HG03571 (cell line): ENCODE measurements at regions not wholly inside any gene's neighbourhood (a gene's known extent, or its start where the extent isn't known, plus 50 kb on each side); places are given as distances from the start of the nearest gene placed in this dataset.

ENCODE experiments used
- ATAC-seq: cut with Tn5 transposase; IDR thresholded peaks from one replicate; pipeline ENCODE4 v1.9.1; 2021; ENCODE audit not compliant: unreplicated experiment

GRCh38 chr2:72004976-72005375 is 142.7 kb downstream of the CYP26B1 start:
- ATAC-seq: no peak

- no peak for ATAC-seq
Observed at GRCh38 chr2:72004201-72004915, 143.3 kb downstream of the CYP26B1 start.

- ATAC-seq: no peak
Observed at GRCh38 chr2:72003796-72004195, 143.9 kb downstream of the CYP26B1 start.

- no peak for ATAC-seq
Observed at GRCh38 chr2:72003124-72003523, 144.5 kb downstream of the CYP26B1 start.

- ATAC-seq: no peak
Observed at GRCh38 chr2:72001937-72002690, 145.5 kb downstream of the CYP26B1 start.

GRCh38 chr2:72000110-72000509 is 147.6 kb downstream of the CYP26B1 start:
- ATAC-seq: no peak

- ATAC-seq: no peak
Observed at GRCh38 chr2:71999580-71999979, 148.1 kb downstream of the CYP26B1 start.

- ATAC-seq: no peak
Observed at GRCh38 chr2:71997843-71998242, 149.8 kb downstream of the CYP26B1 start.

GRCh38 chr2:71995067-71995665 is 152.5 kb downstream of the CYP26B1 start:
- no peak for ATAC-seq

- ATAC-seq: no peak
Observed at GRCh38 chr2:71992036-71992435, 155.6 kb downstream of the CYP26B1 start.

- no peak for ATAC-seq
Observed at GRCh38 chr2:71991397-71991796, 156.3 kb downstream of the CYP26B1 start.

- no peak for ATAC-seq
Observed at GRCh38 chr2:71990826-71991225, 156.8 kb downstream of the CYP26B1 start.

- no peak for ATAC-seq
Observed at GRCh38 chr2:71990122-71990521, 157.5 kb downstream of the CYP26B1 start.

GRCh38 chr2:71989671-71990070 is 158.0 kb downstream of the CYP26B1 start:
- no peak for ATAC-seq

GRCh38 chr2:71988170-71988569 is 159.5 kb downstream of the CYP26B1 start:
- ATAC-seq: no peak

GRCh38 chr2:71976685-71977084 is 171.0 kb downstream of the CYP26B1 start:
- ATAC-seq: no peak

- no peak for ATAC-seq
Observed at GRCh38 chr2:71974846-71975245, 172.8 kb downstream of the CYP26B1 start.

- ATAC-seq: no peak
Observed at GRCh38 chr2:71971493-71971892, 176.2 kb downstream of the CYP26B1 start.

- no peak for ATAC-seq
Observed at GRCh38 chr2:71965530-71965929, 182.1 kb downstream of the CYP26B1 start.

- no peak for ATAC-seq
Observed at GRCh38 chr2:71962911-71963694, 184.6 kb downstream of the CYP26B1 start.

GRCh38 chr2:71962350-71962749 is 185.3 kb downstream of the CYP26B1 start:
- ATAC-seq: no peak
